ENCODE measurements at regions not wholly inside any gene's neighbourhood (a gene's known extent, or its start where the extent isn't known, plus 50 kb on each side); places are given as distances from the start of the nearest gene placed in this dataset.

GRCh38 chr1:79285667-79286066, 279.1 kb upstream of the ADGRL4 start:
- H3K14ac ChIP-seq (ENCODE audit: low read length in 2 of 2): no peak overlapping the region

GRCh38 chr1:79283451-79283850, 276.9 kb upstream of the ADGRL4 start:
- H4K91ac ChIP-seq (ENCODE audit: low read length): no peak overlapping the region
- no peak overlapping the region for H4K8ac ChIP-seq (ENCODE audit: low read length)
- H3K4ac ChIP-seq (ENCODE audit: low read depth in 1 of 2, low read length in 2 of 2): no peak overlapping the region
- no peak overlapping the region for H3K4me2 ChIP-seq (ENCODE audit: low read length, poor library complexity, severe bottlenecking)
- H2AFZ ChIP-seq (ENCODE audit: low read depth, low read length): no peak overlapping the region
- no peak overlapping the region for H2BK12ac ChIP-seq (ENCODE audit: low read length in 2 of 2)
- H3K27me3 ChIP-seq (ENCODE audit: control insufficient read depth in 1 of 2, insufficient read depth in 1 of 2, low read length in 2 of 2): no peaks in the 10 kb centered on the region
- no peak overlapping the region for H2BK120ac ChIP-seq (ENCODE audit: low read depth, low read length)
- DNase-seq: no peak
- H3K79me1 ChIP-seq (replicated peaks; ENCODE audit: low read length, poor library complexity, severe bottlenecking): no peaks in the 10 kb centered on the region
- no peak overlapping the region for H3K23ac ChIP-seq (ENCODE audit: low read length in 2 of 2)
- 95% methylated on average over 9 of the region's 10 CpGs for WGBS
- no peak overlapping the region for H2BK5ac ChIP-seq (ENCODE audit: low read depth, low read length, poor library complexity, severe bottlenecking)
- H2BK15ac ChIP-seq (ENCODE audit: low read depth, poor library complexity, severe bottlenecking): no peak overlapping the region
- H3K27ac ChIP-seq (ENCODE audit: low read length, poor library complexity, severe bottlenecking): no peak overlapping the region
- H3K18ac ChIP-seq (ENCODE audit: low read depth in 1 of 2, low read length in 2 of 2): no peak overlapping the region
- no peaks in the 10 kb centered on the region for H3K36me3 ChIP-seq (ENCODE audit: control insufficient read depth in 1 of 2, insufficient read depth in 2 of 2, low read depth in 1 of 2, low read length in 2 of 2)
- no peaks in the 10 kb centered on the region for H3K9me3 ChIP-seq (ENCODE audit: control insufficient read depth, low read length)
- no peaks in the 10 kb centered on the region for H3K4me1 ChIP-seq (ENCODE audit: control insufficient read depth, insufficient read depth, low read depth, low read length)
- H2AK5ac ChIP-seq (ENCODE audit: low read length, severe bottlenecking): no peak overlapping the region
- H3K14ac ChIP-seq (ENCODE audit: low read length in 2 of 2): no peak overlapping the region
- H3K9ac ChIP-seq (ENCODE audit: low read length): no peak overlapping the region
- no peak overlapping the region for H3K4me3 ChIP-seq (ENCODE audit: insufficient read depth in 1 of 2, low read depth in 1 of 2, low read length in 2 of 2)

More at GRCh38 chr1:79285667-79286066, 279.1 kb upstream of the ADGRL4 start:
- no peak overlapping the region for H3K18ac ChIP-seq (ENCODE audit: low read depth in 1 of 2, low read length in 2 of 2)
- no peaks in the 10 kb centered on the region for H3K27me3 ChIP-seq (ENCODE audit: control insufficient read depth in 1 of 2, insufficient read depth in 1 of 2, low read length in 2 of 2)
- H2AK5ac ChIP-seq (ENCODE audit: low read length, severe bottlenecking): no peak overlapping the region
- H3K27ac ChIP-seq (ENCODE audit: low read length, poor library complexity, severe bottlenecking): no peak overlapping the region
- no peaks in the 10 kb centered on the region for H3K79me1 ChIP-seq (replicated peaks; ENCODE audit: low read length, poor library complexity, severe bottlenecking)
- H3K9me3 ChIP-seq (ENCODE audit: control insufficient read depth, low read length): no peaks in the 10 kb centered on the region
- no peak overlapping the region for H2AFZ ChIP-seq (ENCODE audit: low read depth, low read length)
- no peak overlapping the region for H2BK15ac ChIP-seq (ENCODE audit: low read depth, poor library complexity, severe bottlenecking)
- H4K91ac ChIP-seq (ENCODE audit: low read length): no peak overlapping the region
- H2BK120ac ChIP-seq (ENCODE audit: low read depth, low read length): no peak overlapping the region
- no peak overlapping the region for H3K4ac ChIP-seq (ENCODE audit: low read depth in 1 of 2, low read length in 2 of 2)
- H2BK5ac ChIP-seq (ENCODE audit: low read depth, low read length, poor library complexity, severe bottlenecking): no peak overlapping the region
- H2BK12ac ChIP-seq (ENCODE audit: low read length in 2 of 2): no peak overlapping the region
- no peaks in the 10 kb centered on the region for H3K36me3 ChIP-seq (ENCODE audit: control insufficient read depth in 1 of 2, insufficient read depth in 2 of 2, low read depth in 1 of 2, low read length in 2 of 2)
- no peak overlapping the region for H3K4me2 ChIP-seq (ENCODE audit: low read length, poor library complexity, severe bottlenecking)
- no peak overlapping the region for H3K4me3 ChIP-seq (ENCODE audit: insufficient read depth in 1 of 2, low read depth in 1 of 2, low read length in 2 of 2)
- H3K4me1 ChIP-seq (ENCODE audit: control insufficient read depth, insufficient read depth, low read depth, low read length): no peaks in the 10 kb centered on the region
- H4K8ac ChIP-seq (ENCODE audit: low read length): no peak overlapping the region
- no peak overlapping the region for H3K9ac ChIP-seq (ENCODE audit: low read length)
- no peak for DNase-seq
- WGBS: 100% methylated on average over 1 of the region's 2 CpGs
- H3K23ac ChIP-seq (ENCODE audit: low read length in 2 of 2): no peak overlapping the region

- H4K91ac ChIP-seq (ENCODE audit: low read length): no peak overlapping the region
- no peaks in the 10 kb centered on the region for H3K4me1 ChIP-seq (ENCODE audit: control insufficient read depth, insufficient read depth, low read depth, low read length)
- H3K9ac ChIP-seq (ENCODE audit: low read length): no peak overlapping the region
- no peaks in the 10 kb centered on the region for H3K36me3 ChIP-seq (ENCODE audit: control insufficient read depth in 1 of 2, insufficient read depth in 2 of 2, low read depth in 1 of 2, low read length in 2 of 2)
- H3K4ac ChIP-seq (ENCODE audit: low read depth in 1 of 2, low read length in 2 of 2): no peak overlapping the region
- H2AK5ac ChIP-seq (ENCODE audit: low read length, severe bottlenecking): no peak overlapping the region
- H2BK15ac ChIP-seq (ENCODE audit: low read depth, poor library complexity, severe bottlenecking): no peak overlapping the region
- H2BK120ac ChIP-seq (ENCODE audit: low read depth, low read length): no peak overlapping the region
- no peak overlapping the region for H3K14ac ChIP-seq (ENCODE audit: low read length in 2 of 2)
- no peak for DNase-seq
- no peaks in the 10 kb centered on the region for H3K9me3 ChIP-seq (ENCODE audit: control insufficient read depth, low read length)
- no peak overlapping the region for H3K4me3 ChIP-seq (ENCODE audit: insufficient read depth in 1 of 2, low read depth in 1 of 2, low read length in 2 of 2)
- no CpG with 5 or more reads among the region's 6 CpGs for WGBS
- no peak overlapping the region for H3K23ac ChIP-seq (ENCODE audit: low read length in 2 of 2)
- no peak overlapping the region for H2BK12ac ChIP-seq (ENCODE audit: low read length in 2 of 2)
- H2BK5ac ChIP-seq (ENCODE audit: low read depth, low read length, poor library complexity, severe bottlenecking): no peak overlapping the region
- no peak overlapping the region for H3K18ac ChIP-seq (ENCODE audit: low read depth in 1 of 2, low read length in 2 of 2)
- H3K27ac ChIP-seq (ENCODE audit: low read length, poor library complexity, severe bottlenecking): no peak overlapping the region
- no peak overlapping the region for H3K4me2 ChIP-seq (ENCODE audit: low read length, poor library complexity, severe bottlenecking)
- no peak overlapping the region for H2AFZ ChIP-seq (ENCODE audit: low read depth, low read length)
- H3K27me3 ChIP-seq (ENCODE audit: control insufficient read depth in 1 of 2, insufficient read depth in 1 of 2, low read length in 2 of 2): no peaks in the 10 kb centered on the region
- no peaks in the 10 kb centered on the region for H3K79me1 ChIP-seq (replicated peaks; ENCODE audit: low read length, poor library complexity, severe bottlenecking)
- no peak overlapping the region for H4K8ac ChIP-seq (ENCODE audit: low read length)
Observed at GRCh38 chr1:79281442-79281841, 274.9 kb upstream of the ADGRL4 start.

- Histone ChIP-seq H3K18ac (ENCODE audit: low read depth in 1 of 2, low read length in 2 of 2) (no peak overlapping the region), H4K91ac (ENCODE audit: low read length) (no peak overlapping the region), H3K4ac (ENCODE audit: low read depth in 1 of 2, low read length in 2 of 2) (no peak overlapping the region), H2AFZ (ENCODE audit: low read depth, low read length) (no peak overlapping the region), H3K79me1 (replicated peaks; ENCODE audit: low read length, poor library complexity, severe bottlenecking) (no peaks in the 10 kb centered on the region), H3K23ac (ENCODE audit: low read length in 2 of 2) (no peak overlapping the region), H3K4me1 (ENCODE audit: control insufficient read depth, insufficient read depth, low read depth, low read length) (no peaks in the 10 kb centered on the region), H3K14ac (ENCODE audit: low read length in 2 of 2) (no peak overlapping the region), H2BK12ac (ENCODE audit: low read length in 2 of 2) (no peak overlapping the region), H2BK120ac (ENCODE audit: low read depth, low read length) (no peak overlapping the region), H3K9me3 (ENCODE audit: control insufficient read depth, low read length) (peaks cover 15% of the 10 kb centered on the region), H3K4me3 (ENCODE audit: insufficient read depth in 1 of 2, low read depth in 1 of 2, low read length in 2 of 2) (no peak overlapping the region), H2BK15ac (ENCODE audit: low read depth, poor library complexity, severe bottlenecking) (no peak overlapping the region), H2BK5ac (ENCODE audit: low read depth, low read length, poor library complexity, severe bottlenecking) (no peak overlapping the region), H4K8ac (ENCODE audit: low read length) (no peak overlapping the region), H3K27ac (ENCODE audit: low read length, poor library complexity, severe bottlenecking) (no peak overlapping the region), H3K4me2 (ENCODE audit: low read length, poor library complexity, severe bottlenecking) (no peak overlapping the region), H3K9ac (ENCODE audit: low read length) (no peak overlapping the region), H2AK5ac (ENCODE audit: low read length, severe bottlenecking) (no peak overlapping the region), H3K27me3 (ENCODE audit: control insufficient read depth in 1 of 2, insufficient read depth in 1 of 2, low read length in 2 of 2) (no peaks in the 10 kb centered on the region), H3K36me3 (ENCODE audit: control insufficient read depth in 1 of 2, insufficient read depth in 2 of 2, low read depth in 1 of 2, low read length in 2 of 2) (no peaks in the 10 kb centered on the region)
- 96% methylated on average over 1 of the region's 1 CpG for WGBS
- DNase-seq: no peak
Observed at GRCh38 chr1:79271759-79272158, 265.2 kb upstream of the ADGRL4 start.

All from mesenchymal stem cell (in vitro differentiated cells and primary cell).